Ascending aorta (tissue), 2 donors: ENCODE measurements at regions not wholly inside any gene's neighbourhood (a gene's known extent, or its start where the extent isn't known, plus 50 kb on each side); places are given as distances from the start of the nearest gene placed in this dataset.

Experiments
- DNase-seq, 2 donors: peaks; one replicate each; pipeline ENCODE4 v3.0.0-alpha.2; 2019; ENCODE audit warnings: low spot score in 2 of 2
- H3K27ac ChIP-seq, 2 donors: fragments of 200-600 bp; sonication (generic); one replicate each; pipeline ENCODE4 v1.5.1; 2016 to 2017; ENCODE audit warnings: mild to moderate bottlenecking in 1 of 2
- H3K27me3 ChIP-seq: fragments of 200-600 bp; sonication (generic); one replicate; pipeline ENCODE4 v1.5.1; 2017
- H3K36me3 ChIP-seq, 2 donors: fragments of 200-600 bp; sonication (generic); one replicate each; pipeline ENCODE4 v1.5.1; 2016
- H3K4me1 ChIP-seq, 2 donors: fragments of 200-600 bp; sonication (generic); one replicate each; pipeline ENCODE4 v1.5.1; 2016 to 2017; ENCODE audit warnings: mild to moderate bottlenecking in 1 of 2
- H3K4me3 ChIP-seq, 2 donors: fragments of 200-600 bp; sonication (generic); one replicate each; pipeline ENCODE4 v1.5.1; 2016 to 2017; ENCODE audit warnings: mild to moderate bottlenecking in 1 of 2
- H3K9me3 ChIP-seq, 2 donors: fragments of 200-600 bp; sonication (generic); one replicate each; pipeline ENCODE4 v1.5.1; 2016
- intact Hi-C: fragments of 100-400 bp; cut with DNase I; formaldehyde crosslinking; loops from one replicate; pipeline ENCODE4 v1.15.1; 2023
- TF ChIP-seq, protein P1 (sequence below), 3 experiments: fragments of 200-600 bp in 2 of 3; fragments of 450-650 bp in 1 of 3; sonication (generic) in 2 of 3; IDR thresholded peaks; one replicate each; pipeline ENCODE4 v1.5.1; 2016 to 2019; ENCODE audit warnings: antibody characterized with exemption in 3 of 3, mild to moderate bottlenecking in 1 of 3, moderate library complexity in 1 of 3

DNA sequence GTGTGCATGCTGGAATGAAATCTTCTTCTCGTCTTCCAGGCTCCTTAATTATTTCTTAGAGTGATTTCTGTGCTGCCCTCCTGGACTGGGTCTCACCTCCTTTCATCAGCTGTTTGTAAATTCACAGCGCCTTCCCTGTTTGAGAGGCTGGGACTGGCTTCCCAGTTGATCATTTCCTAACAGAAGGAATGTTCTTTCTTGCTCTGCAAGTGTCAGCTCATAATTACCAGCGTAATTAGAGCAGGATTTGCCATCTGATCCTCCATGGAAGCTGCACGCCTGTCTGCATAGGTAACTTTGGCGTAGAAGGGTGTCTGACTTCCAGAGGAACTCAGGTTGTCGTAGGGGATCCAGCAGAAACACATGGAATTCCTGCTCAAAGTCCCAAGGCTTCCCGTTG lies 375.0 kb upstream of the EEF2KMT start:
- Histone ChIP-seq H3K27me3 (no peaks in the 10 kb centered on the region), H3K9me3 (no peaks in the 10 kb centered on the region), H3K4me3 (no peak overlapping the region), H3K36me3 (no peaks in the 10 kb centered on the region), H3K27ac (no peak overlapping the region), H3K4me1 (no peaks in the 10 kb centered on the region)
- intact Hi-C loops: no loop called here
- TF ChIP-seq, protein P1, sequence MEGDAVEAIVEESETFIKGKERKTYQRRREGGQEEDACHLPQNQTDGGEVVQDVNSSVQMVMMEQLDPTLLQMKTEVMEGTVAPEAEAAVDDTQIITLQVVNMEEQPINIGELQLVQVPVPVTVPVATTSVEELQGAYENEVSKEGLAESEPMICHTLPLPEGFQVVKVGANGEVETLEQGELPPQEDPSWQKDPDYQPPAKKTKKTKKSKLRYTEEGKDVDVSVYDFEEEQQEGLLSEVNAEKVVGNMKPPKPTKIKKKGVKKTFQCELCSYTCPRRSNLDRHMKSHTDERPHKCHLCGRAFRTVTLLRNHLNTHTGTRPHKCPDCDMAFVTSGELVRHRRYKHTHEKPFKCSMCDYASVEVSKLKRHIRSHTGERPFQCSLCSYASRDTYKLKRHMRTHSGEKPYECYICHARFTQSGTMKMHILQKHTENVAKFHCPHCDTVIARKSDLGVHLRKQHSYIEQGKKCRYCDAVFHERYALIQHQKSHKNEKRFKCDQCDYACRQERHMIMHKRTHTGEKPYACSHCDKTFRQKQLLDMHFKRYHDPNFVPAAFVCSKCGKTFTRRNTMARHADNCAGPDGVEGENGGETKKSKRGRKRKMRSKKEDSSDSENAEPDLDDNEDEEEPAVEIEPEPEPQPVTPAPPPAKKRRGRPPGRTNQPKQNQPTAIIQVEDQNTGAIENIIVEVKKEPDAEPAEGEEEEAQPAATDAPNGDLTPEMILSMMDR (IDR thresholded peaks at IDR 0.05): no peak
- no peak for DNase-seq

DNA sequence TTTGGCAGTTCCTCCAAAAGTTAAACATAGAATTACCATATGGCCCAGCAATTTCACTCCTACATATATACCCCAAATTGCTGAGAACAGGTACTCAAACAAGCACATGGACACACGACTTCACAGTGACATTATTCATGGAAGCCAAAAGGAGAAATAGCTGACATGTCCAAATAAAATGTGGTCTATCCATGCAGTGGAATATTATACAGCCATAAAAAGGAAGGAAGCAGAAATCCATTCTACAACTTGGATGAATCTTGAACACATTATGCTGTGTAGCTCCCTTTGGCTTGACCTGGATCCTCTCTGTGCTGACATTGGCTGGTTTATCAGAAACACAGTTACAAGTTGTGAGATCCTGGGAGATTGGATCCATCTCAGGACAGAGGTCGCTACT lies 370.9 kb upstream of the EEF2KMT start:
- no peaks in the 10 kb centered on the region for H3K4me1 ChIP-seq
- no peaks in the 10 kb centered on the region for H3K36me3 ChIP-seq
- no peak overlapping the region for H3K27ac ChIP-seq
- H3K9me3 ChIP-seq: no peaks in the 10 kb centered on the region
- TF ChIP-seq, protein P1 (IDR thresholded peaks at IDR 0.05): no peak
- no peaks in the 10 kb centered on the region for H3K27me3 ChIP-seq
- DNase-seq: no peak
- H3K4me3 ChIP-seq: no peak overlapping the region
- intact Hi-C loops: no loop called here

DNA sequence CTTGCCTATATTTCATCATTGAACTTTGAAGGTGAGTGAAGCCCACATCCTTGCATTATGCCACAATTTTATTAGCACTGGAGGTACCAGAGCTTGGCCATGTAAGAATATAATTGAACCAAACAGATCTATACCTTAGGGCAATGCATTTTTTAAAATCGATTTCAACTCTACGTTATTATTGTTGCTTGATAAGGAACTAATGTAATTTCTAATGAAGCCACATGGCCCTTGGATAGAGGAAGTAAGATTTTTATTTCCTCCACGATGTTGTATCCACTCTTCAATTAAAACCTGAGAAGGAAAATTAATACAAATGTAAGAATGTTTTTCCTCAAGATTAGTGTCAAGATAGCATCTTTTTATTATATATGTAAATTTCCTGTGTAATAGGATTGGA lies 370.0 kb upstream of the EEF2KMT start:
- Histone ChIP-seq H3K4me1 (no peaks in the 10 kb centered on the region), H3K27ac (no peak overlapping the region), H3K9me3 (no peaks in the 10 kb centered on the region), H3K27me3 (no peaks in the 10 kb centered on the region), H3K4me3 (no peak overlapping the region), H3K36me3 (no peaks in the 10 kb centered on the region)
- intact Hi-C loops: no loop called here
- no peak for DNase-seq
- TF ChIP-seq, protein P1 (IDR thresholded peaks at IDR 0.05): no peak

DNA sequence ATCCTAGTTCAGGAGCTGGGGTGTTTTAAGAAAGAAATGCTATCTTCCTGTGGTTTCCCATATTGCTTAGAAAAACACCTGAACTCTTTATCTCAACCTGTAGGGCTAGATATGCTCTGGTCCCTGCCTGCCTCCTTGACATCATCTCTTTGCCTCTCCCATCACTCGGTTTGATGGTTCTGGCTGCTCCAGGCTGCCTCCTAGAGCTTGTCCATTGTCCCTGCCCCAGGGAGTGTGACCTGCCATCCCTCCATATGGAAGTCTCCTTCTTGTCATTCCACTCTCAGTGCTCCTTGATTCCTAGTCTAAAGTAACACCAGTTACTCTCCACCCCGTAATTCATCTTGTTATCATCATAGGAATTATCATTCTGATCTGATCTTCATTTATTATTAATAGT lies 369.0 kb upstream of the EEF2KMT start:
- Histone ChIP-seq H3K9me3 (no peaks in the 10 kb centered on the region), H3K4me1 (no peaks in the 10 kb centered on the region), H3K27me3 (no peaks in the 10 kb centered on the region), H3K27ac (no peak overlapping the region), H3K36me3 (no peaks in the 10 kb centered on the region), H3K4me3 (no peak overlapping the region)
- TF ChIP-seq, protein P1 (IDR thresholded peaks at IDR 0.05): no peak
- no peak for DNase-seq
- intact Hi-C loops: no loop called here

DNA sequence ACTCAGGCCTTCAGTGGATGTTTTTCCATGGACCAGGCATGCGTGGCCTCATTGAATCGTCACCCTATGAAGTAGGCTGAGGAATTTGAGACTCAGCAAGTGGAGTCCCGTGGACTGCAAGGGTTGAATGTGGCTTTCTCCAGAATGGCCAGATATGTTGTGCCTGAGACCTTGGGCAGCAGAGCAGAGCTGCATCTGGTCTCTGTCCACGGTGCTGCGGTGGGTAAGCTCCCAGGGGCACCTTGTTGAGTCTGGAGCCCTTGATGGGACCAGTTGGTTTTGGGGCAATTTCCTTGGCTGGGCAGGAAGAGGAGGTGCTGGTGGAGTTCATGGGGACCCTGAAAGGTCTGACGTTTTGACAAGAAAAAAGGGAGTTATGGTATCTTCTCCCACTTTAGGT lies 368.1 kb upstream of the EEF2KMT start:
- Histone ChIP-seq H3K27me3 (no peaks in the 10 kb centered on the region), H3K9me3 (no peaks in the 10 kb centered on the region), H3K4me3 (no peak overlapping the region), H3K36me3 (no peaks in the 10 kb centered on the region), H3K27ac (no peak overlapping the region), H3K4me1 (no peaks in the 10 kb centered on the region)
- no peak for DNase-seq
- intact Hi-C loops: no loop called here
- TF ChIP-seq, protein P1 (IDR thresholded peaks at IDR 0.05): no peak

DNA sequence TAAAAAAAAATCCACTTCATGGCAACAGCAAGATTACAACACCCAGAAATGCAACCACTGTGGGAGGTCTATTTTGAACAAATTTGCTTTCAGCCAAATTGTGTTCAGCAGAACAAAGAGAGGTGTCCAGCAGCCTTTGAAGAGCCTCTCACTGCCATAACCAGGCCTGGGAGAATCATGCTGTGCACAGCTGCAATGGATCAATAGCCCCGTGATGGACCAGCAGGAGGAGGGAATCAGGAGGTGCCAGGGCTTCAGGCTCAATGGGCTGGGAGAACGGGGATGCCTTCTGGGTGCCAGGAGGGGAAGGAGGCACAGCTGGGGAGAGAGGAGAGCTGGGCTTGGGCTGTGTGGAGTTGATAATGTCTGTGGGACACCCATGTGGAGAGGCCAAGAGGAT lies 366.2 kb upstream of the EEF2KMT start:
- TF ChIP-seq, protein P1 (IDR thresholded peaks at IDR 0.05): no peak
- H3K9me3 ChIP-seq: no peaks in the 10 kb centered on the region
- no peaks in the 10 kb centered on the region for H3K27me3 ChIP-seq
- no peaks in the 10 kb centered on the region for H3K36me3 ChIP-seq
- no peak overlapping the region for H3K27ac ChIP-seq
- H3K4me1 ChIP-seq: no peaks in the 10 kb centered on the region
- intact Hi-C loops: no loop called here
- H3K4me3 ChIP-seq: no peak overlapping the region
- DNase-seq: no peak
